GM12878 (cell line): ENCODE measurements at regions not wholly inside any gene's neighbourhood (a gene's known extent, or its start where the extent isn't known, plus 50 kb on each side); places are given as distances from the start of the nearest gene placed in this dataset.

ENCODE experiments used
- ATAC-seq: fragments of 200-7000 bp; cut with Tn5 transposase; 3 replicates; pipeline ENCODE4 v1.9.1; 2020; ENCODE audit warnings: mild to moderate bottlenecking, moderate library complexity
- BruUV-seq: library from RNA; stranded (reverse); fragments of 400-500 nt; replicated peaks from 2 replicates; lab custom pipeline; 2021; lab: Mats Ljungman, UMichigan
- CTCF ChIA-PET: fragments of 300-600 bp; sonication (Branson Sonifier 250); formaldehyde crosslinking; extraction: SDS; loops from one replicate; lab custom pipeline; 2021; ENCODE audit warnings: inconsistent platforms; lab: Yijun Ruan, JAX
- POLR2A ChIA-PET: fragments of 350-600 bp; formaldehyde crosslinking; extraction: SDS; loops from one replicate; lab custom pipeline; 2021; ENCODE audit warnings: inconsistent platforms; lab: Charles Lee
- RAD21 ChIA-PET: fragments of 300-600 bp; sonication (Branson Sonifier 250); formaldehyde crosslinking; loops from one replicate; lab custom pipeline; 2023; ENCODE audit warnings: antibody characterized with exemption; ENCODE audit not compliant: unreplicated experiment; lab: Charles Lee
- SMC1A ChIA-PET: fragments of 300-600 bp; sonication (Branson Sonifier 250); formaldehyde crosslinking; loops from one replicate; lab custom pipeline; 2023; ENCODE audit not compliant: unreplicated experiment, uncharacterized antibody; lab: Charles Lee
- DNase-seq: peaks from one replicate; pipeline ENCODE4 v3.0.0-alpha.2; 2011; ENCODE audit warnings: low read depth, low spot score
- FAIRE-seq: peaks from 3 replicates; lab custom pipeline; 2011; peaks lifted over from hg19 to GRCh38; lab: Jason Lieb, UNC
- H2AFZ ChIP-seq: 2 replicates; pipeline ENCODE4 v1.6.0; 2011; ENCODE audit warnings: low read depth, low read length, control low read depth; ENCODE audit not compliant: control insufficient read depth
- H3K27ac ChIP-seq: 2 replicates; pipeline ENCODE4 v1.5.1; 2011; ENCODE audit warnings: control low read depth; ENCODE audit not compliant: control insufficient read depth, insufficient read depth
- H3K27me3 ChIP-seq, 2 experiments: replicated peaks in 1 of 2; 2 replicates each; pipeline versions ENCODE4 v1.6.0 to v1.6.1; 2011; ENCODE audit warnings: low read length in 1 of 2; ENCODE audit not compliant: control insufficient read depth in 2 of 2, insufficient read depth in 2 of 2
- H3K36me3 ChIP-seq, 2 experiments: 2 replicates each; pipeline ENCODE4 v1.5.1; 2011; ENCODE audit warnings: low read length in 1 of 2; ENCODE audit not compliant: control insufficient read depth in 2 of 2, insufficient read depth in 2 of 2
- H3K4me1 ChIP-seq: 2 replicates; pipeline ENCODE4 v1.6.1; 2011; ENCODE audit warnings: mild to moderate bottlenecking, low read length, moderate library complexity, mixed read lengths; ENCODE audit not compliant: control insufficient read depth, insufficient read depth
- H3K4me2 ChIP-seq: 2 replicates; pipeline ENCODE4 v1.6.0; 2011; ENCODE audit warnings: control low read depth; ENCODE audit not compliant: control insufficient read depth, insufficient read depth
- H3K4me3 ChIP-seq: fragments of 200-600 bp; sonication (generic); 2 replicates; pipeline ENCODE4 v1.5.1; 2016
- H3K79me2 ChIP-seq: 2 replicates; pipeline ENCODE4 v1.6.0; 2011; ENCODE audit warnings: low read length; ENCODE audit not compliant: control insufficient read depth, insufficient read depth
- H3K9ac ChIP-seq: 2 replicates; pipeline ENCODE4 v1.8.0; 2011; ENCODE audit warnings: low read length, control low read depth, mixed read lengths; ENCODE audit not compliant: control insufficient read depth, insufficient read depth
- H3K9me3 ChIP-seq: replicated peaks from 3 replicates; pipeline ENCODE4 v1.5.1; 2011; ENCODE audit warnings: mild to moderate bottlenecking, low read length; ENCODE audit not compliant: control insufficient read depth, insufficient read depth
- H4K20me1 ChIP-seq: 2 replicates; pipeline ENCODE4 v1.6.0; 2011; ENCODE audit not compliant: control insufficient read depth, insufficient read depth
- CHD4 ChIP-seq: fragments of 200-600 bp; sonication (generic); IDR thresholded peaks from 2 replicates; pipeline ENCODE4 v1.6.1; 2016; ENCODE audit warnings: mild to moderate bottlenecking
- CREM ChIP-seq: IDR thresholded peaks from 2 replicates; pipeline ENCODE4 v1.6.1; 2014; ENCODE audit warnings: antibody characterized with exemption, low read depth
- IRF4 ChIP-seq: IDR thresholded peaks from 2 replicates; pipeline ENCODE4 v1.6.1; 2011; ENCODE audit warnings: low read depth, low read length
- JUND ChIP-seq: IDR thresholded peaks from 2 replicates; pipeline ENCODE4 v1.6.1; 2012; ENCODE audit warnings: low read depth, mild to moderate bottlenecking, low read length, improper control_type of control experiment, moderate library complexity
- SRF ChIP-seq, 2 experiments: IDR thresholded peaks; 2 replicates each; pipeline ENCODE4 v1.6.1; 2011; ENCODE audit warnings: low read depth in 2 of 2, low read length in 2 of 2, mild to moderate bottlenecking in 1 of 2, moderate library complexity in 1 of 2
- TBL1XR1 ChIP-seq: IDR thresholded peaks from 2 replicates; pipeline ENCODE4 v1.6.1; 2012; ENCODE audit warnings: low read depth, low read length, improper control_type of control experiment
- ZNF622 ChIP-seq: fragments of 450-650 bp; IDR thresholded peaks from 2 replicates; pipeline ENCODE4 v1.6.1; 2017; ENCODE audit warnings: mild to moderate bottlenecking, inconsistent platforms
- WGBS: methylation state at CpG from one replicate; pipeline ENCODE4 v1.1.6; 2016; ENCODE audit warnings: low lambda C conversion rate; ENCODE audit not compliant: insufficient replicate concordance, insufficient coverage; ENCODE audit errors: missing lambda C conversion rate; 5-methylcytosine and 5-hydroxymethylcytosine counted together
- in situ Hi-C: fragments of 300-500 bp; cut with MboI; formaldehyde crosslinking; loops from 9 replicates; pipeline ENCODE4 v1.14.3; 2018; ENCODE audit warnings: mixed read lengths
- intact Hi-C: fragments of 100-400 bp; cut with micrococcal nuclease; formaldehyde crosslinking; loops from one replicate; pipeline ENCODE4 v1.14.2; 2022; ENCODE audit not compliant: unreplicated experiment
- TF ChIP-seq, protein P1 (sequence below): fragments of 450-650 bp; formaldehyde crosslinking; IDR thresholded peaks from 2 replicates; pipeline ENCODE4 v1.4.0; 2022; ENCODE audit warnings: mild to moderate bottlenecking, moderate library complexity
- TF ChIP-seq, protein P2 (sequence below): fragments of 450-650 bp; IDR thresholded peaks from 2 replicates; pipeline ENCODE4 v1.6.1; 2017; ENCODE audit warnings: mild to moderate bottlenecking, moderate library complexity
- TF ChIP-seq, protein P3 (sequence below), 3 experiments: IDR thresholded peaks in 2 of 3; conservative IDR thresholded peaks in 1 of 3; 2 replicates each; pipeline ENCODE4 v1.5.1; 2011; ENCODE audit warnings: low read depth in 3 of 3, low read length in 3 of 3, mild to moderate bottlenecking in 3 of 3, control low read depth in 2 of 3, moderate library complexity in 2 of 3, inconsistent platforms in 1 of 3, mixed read lengths in 1 of 3; ENCODE audit not compliant: control insufficient read depth in 2 of 3, insufficient read depth in 1 of 3; ENCODE audit errors: extremely low read depth in 1 of 3

DNA sequence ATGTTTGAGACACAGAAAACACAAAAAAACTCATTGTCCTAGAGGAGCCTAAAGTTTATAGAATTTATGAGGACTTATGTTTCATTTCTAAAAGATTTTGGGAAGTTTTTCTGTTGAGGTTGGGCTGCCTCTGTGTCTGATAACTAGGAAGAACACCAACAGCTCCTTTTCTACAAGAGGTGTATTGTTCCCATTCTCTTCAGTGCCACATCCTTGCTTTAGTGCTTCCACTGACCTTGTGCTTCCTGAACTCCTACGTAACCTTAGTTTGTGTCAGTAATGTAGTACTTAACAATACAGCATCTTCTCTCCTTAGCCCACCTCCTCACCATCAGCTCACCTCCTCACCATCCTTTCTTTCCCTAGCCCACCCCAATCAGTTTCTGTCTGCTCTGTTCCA lies 117.3 kb upstream of the TNC start:
- intact Hi-C loops (no loop called here), in situ Hi-C loops (no loop called here)
- H3K4me2 ChIP-seq = no peak overlapping the region
- SMC1A ChIA-PET = interaction anchor here (0.9 to 2.5 kb wide), 4 partner anchors 9 to 45 kb away, joined by 3 to 9 read pairs (median 3); no protein-coding TSS in a partner anchor
- WGBS = 57% methylated on average over 1 of the region's 1 CpG
- H3K27me3 ChIP-seq = no peaks in the 10 kb centered on the region; a peak in 1 of 4 replicates
- BruUV-seq = no TSS peak
- no peaks in the 10 kb centered on the region for H3K4me1 ChIP-seq
- FAIRE-seq (no peak), DNase-seq (no peak), ATAC-seq (no peak)
- no peak overlapping the region for H3K9ac ChIP-seq
- H2AFZ ChIP-seq = no peak overlapping the region
- TF ChIP-seq CREM = no peak
- TF ChIP-seq, protein P1, sequence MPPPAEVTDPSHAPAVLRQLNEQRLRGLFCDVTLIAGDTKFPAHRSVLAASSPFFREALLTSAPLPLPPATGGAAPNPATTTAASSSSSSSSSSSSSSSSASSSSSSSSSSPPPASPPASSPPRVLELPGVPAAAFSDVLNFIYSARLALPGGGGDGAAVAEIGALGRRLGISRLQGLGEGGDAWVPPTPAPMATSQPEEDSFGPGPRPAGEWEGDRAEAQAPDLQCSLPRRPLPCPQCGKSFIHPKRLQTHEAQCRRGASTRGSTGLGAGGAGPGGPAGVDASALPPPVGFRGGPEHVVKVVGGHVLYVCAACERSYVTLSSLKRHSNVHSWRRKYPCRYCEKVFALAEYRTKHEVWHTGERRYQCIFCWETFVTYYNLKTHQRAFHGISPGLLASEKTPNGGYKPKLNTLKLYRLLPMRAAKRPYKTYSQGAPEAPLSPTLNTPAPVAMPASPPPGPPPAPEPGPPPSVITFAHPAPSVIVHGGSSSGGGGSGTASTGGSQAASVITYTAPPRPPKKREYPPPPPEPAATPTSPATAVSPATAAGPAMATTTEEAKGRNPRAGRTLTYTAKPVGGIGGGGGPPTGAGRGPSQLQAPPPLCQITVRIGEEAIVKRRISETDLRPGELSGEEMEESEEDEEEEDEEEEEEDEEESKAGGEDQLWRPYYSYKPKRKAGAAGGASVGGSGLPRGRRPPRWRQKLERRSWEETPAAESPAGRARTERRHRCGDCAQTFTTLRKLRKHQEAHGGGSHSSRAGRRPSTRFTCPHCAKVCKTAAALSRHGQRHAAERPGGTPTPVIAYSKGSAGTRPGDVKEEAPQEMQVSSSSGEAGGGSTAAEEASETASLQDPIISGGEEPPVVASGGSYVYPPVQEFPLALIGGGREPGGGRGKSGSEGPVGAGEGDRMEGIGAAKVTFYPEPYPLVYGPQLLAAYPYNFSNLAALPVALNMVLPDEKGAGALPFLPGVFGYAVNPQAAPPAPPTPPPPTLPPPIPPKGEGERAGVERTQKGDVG = no peak
- TF ChIP-seq, protein P2, sequence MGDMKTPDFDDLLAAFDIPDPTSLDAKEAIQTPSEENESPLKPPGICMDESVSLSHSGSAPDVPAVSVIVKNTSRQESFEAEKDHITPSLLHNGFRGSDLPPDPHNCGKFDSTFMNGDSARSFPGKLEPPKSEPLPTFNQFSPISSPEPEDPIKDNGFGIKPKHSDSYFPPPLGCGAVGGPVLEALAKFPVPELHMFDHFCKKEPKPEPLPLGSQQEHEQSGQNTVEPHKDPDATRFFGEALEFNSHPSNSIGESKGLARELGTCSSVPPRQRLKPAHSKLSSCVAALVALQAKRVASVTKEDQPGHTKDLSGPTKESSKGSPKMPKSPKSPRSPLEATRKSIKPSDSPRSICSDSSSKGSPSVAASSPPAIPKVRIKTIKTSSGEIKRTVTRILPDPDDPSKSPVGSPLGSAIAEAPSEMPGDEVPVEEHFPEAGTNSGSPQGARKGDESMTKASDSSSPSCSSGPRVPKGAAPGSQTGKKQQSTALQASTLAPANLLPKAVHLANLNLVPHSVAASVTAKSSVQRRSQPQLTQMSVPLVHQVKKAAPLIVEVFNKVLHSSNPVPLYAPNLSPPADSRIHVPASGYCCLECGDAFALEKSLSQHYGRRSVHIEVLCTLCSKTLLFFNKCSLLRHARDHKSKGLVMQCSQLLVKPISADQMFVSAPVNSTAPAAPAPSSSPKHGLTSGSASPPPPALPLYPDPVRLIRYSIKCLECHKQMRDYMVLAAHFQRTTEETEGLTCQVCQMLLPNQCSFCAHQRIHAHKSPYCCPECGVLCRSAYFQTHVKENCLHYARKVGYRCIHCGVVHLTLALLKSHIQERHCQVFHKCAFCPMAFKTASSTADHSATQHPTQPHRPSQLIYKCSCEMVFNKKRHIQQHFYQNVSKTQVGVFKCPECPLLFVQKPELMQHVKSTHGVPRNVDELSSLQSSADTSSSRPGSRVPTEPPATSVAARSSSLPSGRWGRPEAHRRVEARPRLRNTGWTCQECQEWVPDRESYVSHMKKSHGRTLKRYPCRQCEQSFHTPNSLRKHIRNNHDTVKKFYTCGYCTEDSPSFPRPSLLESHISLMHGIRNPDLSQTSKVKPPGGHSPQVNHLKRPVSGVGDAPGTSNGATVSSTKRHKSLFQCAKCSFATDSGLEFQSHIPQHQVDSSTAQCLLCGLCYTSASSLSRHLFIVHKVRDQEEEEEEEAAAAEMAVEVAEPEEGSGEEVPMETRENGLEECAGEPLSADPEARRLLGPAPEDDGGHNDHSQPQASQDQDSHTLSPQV = no peak
- no peak for TF ChIP-seq TBL1XR1
- TF ChIP-seq, protein P3, sequence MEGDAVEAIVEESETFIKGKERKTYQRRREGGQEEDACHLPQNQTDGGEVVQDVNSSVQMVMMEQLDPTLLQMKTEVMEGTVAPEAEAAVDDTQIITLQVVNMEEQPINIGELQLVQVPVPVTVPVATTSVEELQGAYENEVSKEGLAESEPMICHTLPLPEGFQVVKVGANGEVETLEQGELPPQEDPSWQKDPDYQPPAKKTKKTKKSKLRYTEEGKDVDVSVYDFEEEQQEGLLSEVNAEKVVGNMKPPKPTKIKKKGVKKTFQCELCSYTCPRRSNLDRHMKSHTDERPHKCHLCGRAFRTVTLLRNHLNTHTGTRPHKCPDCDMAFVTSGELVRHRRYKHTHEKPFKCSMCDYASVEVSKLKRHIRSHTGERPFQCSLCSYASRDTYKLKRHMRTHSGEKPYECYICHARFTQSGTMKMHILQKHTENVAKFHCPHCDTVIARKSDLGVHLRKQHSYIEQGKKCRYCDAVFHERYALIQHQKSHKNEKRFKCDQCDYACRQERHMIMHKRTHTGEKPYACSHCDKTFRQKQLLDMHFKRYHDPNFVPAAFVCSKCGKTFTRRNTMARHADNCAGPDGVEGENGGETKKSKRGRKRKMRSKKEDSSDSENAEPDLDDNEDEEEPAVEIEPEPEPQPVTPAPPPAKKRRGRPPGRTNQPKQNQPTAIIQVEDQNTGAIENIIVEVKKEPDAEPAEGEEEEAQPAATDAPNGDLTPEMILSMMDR (IDR thresholded peaks at IDR 0.05 in 2 of 3, conservative IDR thresholded peaks at IDR 0.05 in 1 of 3; ENCODE audit: control insufficient read depth in 2 of 3, extremely low read depth in 1 of 3, insufficient read depth in 1 of 3, low read depth in 3 of 3, low read length in 3 of 3) = no peak
- TF ChIP-seq CHD4 = no peak
- TF ChIP-seq JUND = no peak
- no peak for TF ChIP-seq ZNF622
- no peak for TF ChIP-seq SRF (IDR thresholded peaks at IDR 0.05; ENCODE audit: low read depth in 2 of 2, low read length in 2 of 2)
- no peak for TF ChIP-seq IRF4
- no peak overlapping the region for H3K27ac ChIP-seq
- CTCF ChIA-PET = no interaction called here
- H3K79me2 ChIP-seq = no peaks in the 10 kb centered on the region
- POLR2A ChIA-PET = no interaction called here
- H4K20me1 ChIP-seq = no peaks in the 10 kb centered on the region
- no peaks in the 10 kb centered on the region for H3K9me3 ChIP-seq
- H3K4me3 ChIP-seq = no peak overlapping the region
- RAD21 ChIA-PET = interaction anchor here (0.8 kb wide), 1 partner anchor 56 kb away, joined by 3 read pairs; no protein-coding TSS in a partner anchor
- H3K36me3 ChIP-seq = no peaks in the 10 kb centered on the region
